Keratinocyte (primary cell): ENCODE measurements at regions not wholly inside any gene's neighbourhood (a gene's known extent, or its start where the extent isn't known, plus 50 kb on each side); places are given as distances from the start of the nearest gene placed in this dataset.

Experiments used
- DNase-seq: peaks from one replicate; pipeline ENCODE4 v3.0.0-alpha.2; 2011; ENCODE audit warnings: low read depth, missing footprints, low spot score
- FAIRE-seq: peaks from 2 replicates; lab custom pipeline; 2011; peaks lifted over from hg19 to GRCh38; lab: Jason Lieb, UNC
- H2AFZ ChIP-seq: 2 replicates; pipeline ENCODE4 v1.6.0; 2012; ENCODE audit warnings: low read length, control low read depth, inconsistent platforms; ENCODE audit not compliant: control insufficient read depth
- H3K27ac ChIP-seq: 2 replicates; pipeline ENCODE4 v1.5.1; 2011; ENCODE audit warnings: low read length; ENCODE audit not compliant: control insufficient read depth, insufficient read depth
- H3K27me3 ChIP-seq: 3 replicates; pipeline ENCODE4 v1.6.0; 2011; ENCODE audit warnings: low read length; ENCODE audit not compliant: control insufficient read depth, insufficient read depth; ENCODE audit errors: extremely low read depth
- H3K36me3 ChIP-seq, 2 experiments: 2 replicates in 1 of 2; 3 replicates in 1 of 2; pipeline ENCODE4 v1.5.1; 2011; ENCODE audit warnings: low read length in 2 of 2, mild to moderate bottlenecking in 1 of 2; ENCODE audit not compliant: control insufficient read depth in 2 of 2, insufficient read depth in 2 of 2; ENCODE audit errors: extremely low read depth in 1 of 2
- H3K4me1 ChIP-seq: 3 replicates; pipeline ENCODE4 v1.5.1; 2011; ENCODE audit warnings: low read length; ENCODE audit not compliant: control insufficient read depth, insufficient read depth; ENCODE audit errors: extremely low read depth
- H3K4me2 ChIP-seq: 3 replicates; pipeline ENCODE4 v1.6.0; 2011; ENCODE audit warnings: low read depth, low read length; ENCODE audit not compliant: control insufficient read depth, insufficient read depth; ENCODE audit errors: extremely low read depth
- H3K4me3 ChIP-seq, 3 experiments: fragments of 200-600 bp in 1 of 3; sonication (generic) in 1 of 3; 2 replicates in 2 of 3; 3 replicates in 1 of 3; pipeline ENCODE4 v1.5.1; 2011 to 2016; ENCODE audit warnings: low read length in 3 of 3, mild to moderate bottlenecking in 3 of 3, control low read depth in 2 of 3, inconsistent platforms in 1 of 3, low read depth in 1 of 3, mixed read lengths in 1 of 3, mixed run types in 1 of 3, moderate library complexity in 1 of 3; ENCODE audit not compliant: control insufficient read depth in 2 of 3, insufficient read depth in 2 of 3; ENCODE audit errors: extremely low read depth in 1 of 3
- H3K79me2 ChIP-seq: 2 replicates; pipeline ENCODE4 v1.6.0; 2012; ENCODE audit warnings: low read length; ENCODE audit not compliant: control insufficient read depth, insufficient read depth
- H3K9ac ChIP-seq: 3 replicates; pipeline ENCODE4 v1.6.0; 2011; ENCODE audit warnings: low read length; ENCODE audit not compliant: control insufficient read depth, insufficient read depth; ENCODE audit errors: extremely low read depth
- H3K9me1 ChIP-seq: 3 replicates; pipeline ENCODE4 v1.6.0; 2011; ENCODE audit warnings: low read length; ENCODE audit not compliant: control insufficient read depth, insufficient read depth; ENCODE audit errors: extremely low read depth
- H3K9me3 ChIP-seq: 2 replicates; pipeline ENCODE4 v1.5.1; 2012; ENCODE audit warnings: low read depth, low read length; ENCODE audit not compliant: control insufficient read depth
- H4K20me1 ChIP-seq: 3 replicates; pipeline ENCODE4 v1.6.0; 2011; ENCODE audit warnings: low read length; ENCODE audit not compliant: control insufficient read depth, insufficient read depth; ENCODE audit errors: extremely low read depth
- EZH2 ChIP-seq: IDR thresholded peaks from one replicate; pipeline ENCODE4 v1.6.1; 2012; ENCODE audit warnings: inconsistent platforms, mild to moderate bottlenecking, low read length, moderate library complexity
- dilution Hi-C: fragments of 300-500 bp; cut with MboI; formaldehyde crosslinking; loops from one replicate; pipeline ENCODE4 v1.7.0; 2020; ENCODE audit warnings: low sequenced_read_pairs; ENCODE audit not compliant: extremely low pct_ligation_motif_present
- TF ChIP-seq, protein P1 (sequence below), 3 experiments: IDR thresholded peaks in 1 of 3; conservative IDR thresholded peaks in 1 of 3; optimal IDR thresholded peaks in 1 of 3; 2 replicates in 2 of 3; 3 replicates in 1 of 3; pipeline versions ENCODE3 to v1.5.1; 2011; ENCODE audit warnings: low read length in 3 of 3, mild to moderate bottlenecking in 3 of 3, moderate library complexity in 2 of 3, control low read depth in 1 of 3, inconsistent platforms in 1 of 3; ENCODE audit not compliant: insufficient read depth in 2 of 3; ENCODE audit errors: extremely low read depth in 1 of 3

- no peak overlapping the region for H3K27ac ChIP-seq
- dilution Hi-C loops: no loop called here
- H3K27me3 ChIP-seq: peaks cover 65% of the 10 kb centered on the region
These were observed 137.4 kb upstream of the CDH4 start for GRCh38 chr20:61114493-61115175.

GRCh38 chr20:61115364-61116065 is 136.5 kb upstream of the CDH4 start:
- no peak for TF ChIP-seq EZH2
- TF ChIP-seq, protein P1, sequence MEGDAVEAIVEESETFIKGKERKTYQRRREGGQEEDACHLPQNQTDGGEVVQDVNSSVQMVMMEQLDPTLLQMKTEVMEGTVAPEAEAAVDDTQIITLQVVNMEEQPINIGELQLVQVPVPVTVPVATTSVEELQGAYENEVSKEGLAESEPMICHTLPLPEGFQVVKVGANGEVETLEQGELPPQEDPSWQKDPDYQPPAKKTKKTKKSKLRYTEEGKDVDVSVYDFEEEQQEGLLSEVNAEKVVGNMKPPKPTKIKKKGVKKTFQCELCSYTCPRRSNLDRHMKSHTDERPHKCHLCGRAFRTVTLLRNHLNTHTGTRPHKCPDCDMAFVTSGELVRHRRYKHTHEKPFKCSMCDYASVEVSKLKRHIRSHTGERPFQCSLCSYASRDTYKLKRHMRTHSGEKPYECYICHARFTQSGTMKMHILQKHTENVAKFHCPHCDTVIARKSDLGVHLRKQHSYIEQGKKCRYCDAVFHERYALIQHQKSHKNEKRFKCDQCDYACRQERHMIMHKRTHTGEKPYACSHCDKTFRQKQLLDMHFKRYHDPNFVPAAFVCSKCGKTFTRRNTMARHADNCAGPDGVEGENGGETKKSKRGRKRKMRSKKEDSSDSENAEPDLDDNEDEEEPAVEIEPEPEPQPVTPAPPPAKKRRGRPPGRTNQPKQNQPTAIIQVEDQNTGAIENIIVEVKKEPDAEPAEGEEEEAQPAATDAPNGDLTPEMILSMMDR (optimal IDR thresholded peaks at IDR 0.05 in 1 of 3, IDR thresholded peaks at IDR 0.05 in 1 of 3, conservative IDR thresholded peaks at IDR 0.05 in 1 of 3; ENCODE audit: extremely low read depth in 1 of 3, insufficient read depth in 2 of 3, low read length in 3 of 3): no peak

More at GRCh38 chr20:61114493-61115175, 137.4 kb upstream of the CDH4 start:
- Histone ChIP-seq H3K4me2 (no peak overlapping the region), H3K36me3 (no peaks in the 10 kb centered on the region), H3K79me2 (no peaks in the 10 kb centered on the region), H3K4me1 (no peaks in the 10 kb centered on the region), H3K4me3 (no peak overlapping the region), H3K9ac (no peak overlapping the region), H4K20me1 (no peaks in the 10 kb centered on the region), H3K9me3 (no peaks in the 10 kb centered on the region), H2AFZ (no peak overlapping the region), H3K9me1 (no peaks in the 10 kb centered on the region)
- no peak for DNase-seq
- TF ChIP-seq, protein P1 (optimal IDR thresholded peaks at IDR 0.05 in 1 of 3, IDR thresholded peaks at IDR 0.05 in 1 of 3, conservative IDR thresholded peaks at IDR 0.05 in 1 of 3; ENCODE audit: extremely low read depth in 1 of 3, insufficient read depth in 2 of 3, low read length in 3 of 3): no peak
- FAIRE-seq: no peak

More at GRCh38 chr20:61115364-61116065, 136.5 kb upstream of the CDH4 start:
- no peaks in the 10 kb centered on the region for H3K9me3 ChIP-seq
- H3K9ac ChIP-seq: no peak overlapping the region
- H3K36me3 ChIP-seq: no peaks in the 10 kb centered on the region
- no peaks in the 10 kb centered on the region for H4K20me1 ChIP-seq
- H3K4me2 ChIP-seq: no peak overlapping the region
- H2AFZ ChIP-seq: no peak overlapping the region
- H3K27me3 ChIP-seq: peaks cover 65% of the 10 kb centered on the region
- no peak overlapping the region for H3K4me3 ChIP-seq
- no peaks in the 10 kb centered on the region for H3K9me1 ChIP-seq
- DNase-seq (no peak), FAIRE-seq (no peak)
- H3K4me1 ChIP-seq: no peaks in the 10 kb centered on the region
- dilution Hi-C loops: no loop called here
- H3K27ac ChIP-seq: no peak overlapping the region
- H3K79me2 ChIP-seq: no peaks in the 10 kb centered on the region
